NCI-H226 (cell line): ENCODE measurements at regions not wholly inside any gene's neighbourhood (a gene's known extent, or its start where the extent isn't known, plus 50 kb on each side); places are given as distances from the start of the nearest gene placed in this dataset.

ENCODE experiments used
- DNase-seq: peaks from one replicate; pipeline ENCODE4 v3.0.0-alpha.2; 2015

DNA sequence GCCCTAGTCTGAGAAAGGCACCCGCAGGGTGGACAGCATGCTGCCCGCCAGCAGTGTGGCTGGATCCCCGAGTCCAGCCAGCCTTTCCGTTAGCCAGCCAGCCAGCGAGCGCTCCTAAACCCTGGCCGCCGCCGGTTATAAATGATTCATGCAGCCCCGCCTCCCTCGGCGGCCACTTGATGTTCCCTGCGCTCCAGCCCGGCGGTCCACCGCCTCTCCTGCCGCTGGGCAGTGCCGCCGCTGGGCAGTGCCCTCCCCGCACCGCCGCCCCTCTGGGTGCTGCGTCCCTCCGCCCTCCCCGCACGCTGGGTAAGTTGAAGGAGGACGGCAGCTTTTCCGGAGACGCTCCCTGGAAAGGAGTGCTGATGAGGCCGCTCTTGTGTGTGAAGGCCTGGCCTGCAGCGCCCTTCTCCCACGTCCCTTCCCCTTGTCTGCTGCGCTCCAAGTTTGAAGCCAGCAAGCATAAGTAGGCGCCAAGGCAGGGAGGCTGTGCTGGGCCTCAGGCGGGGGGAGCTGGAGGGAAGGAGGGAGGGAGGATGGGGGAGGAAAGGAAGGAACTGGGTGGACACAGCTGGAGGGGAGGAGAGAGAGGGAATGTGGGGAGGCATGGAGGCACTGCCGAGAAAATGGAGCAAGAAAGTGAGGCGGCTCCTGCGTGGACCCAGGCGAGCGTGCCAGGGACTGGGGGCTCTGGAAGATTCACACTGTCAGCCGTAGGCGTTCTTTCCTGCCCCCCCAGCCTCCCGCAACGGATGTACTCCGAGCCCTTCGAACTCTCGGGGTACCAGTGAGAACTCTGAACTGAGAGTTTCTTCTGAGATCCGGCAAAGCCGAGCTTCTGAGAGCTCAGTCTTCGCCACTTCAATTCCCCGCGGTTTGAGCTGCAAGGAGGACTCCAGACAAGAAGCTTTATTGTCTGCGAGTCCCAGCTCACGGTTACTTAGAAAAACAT lies 131.9 kb downstream of the GLI2 start:
- peak; percentile 78 for DNase-seq

DNA sequence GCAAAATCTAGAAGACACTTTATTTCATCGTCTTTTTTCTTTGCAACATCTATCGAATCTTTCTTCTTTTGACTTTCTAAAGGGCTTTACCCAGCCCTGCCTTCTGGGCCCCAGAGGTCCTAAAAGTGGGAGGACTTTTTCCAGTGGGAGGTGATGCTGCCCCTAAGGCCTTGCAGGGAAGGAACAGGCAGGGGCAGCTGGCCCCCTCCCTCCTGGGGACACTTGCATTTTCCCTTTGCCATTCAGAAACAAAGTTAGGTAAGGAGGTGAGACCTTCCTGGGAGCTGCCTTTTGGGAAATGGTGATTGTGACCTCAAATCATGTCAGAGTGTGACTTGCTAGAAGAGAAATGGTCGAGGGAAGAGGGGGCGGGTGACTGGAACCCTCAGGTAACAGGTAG lies 132.7 kb downstream of the GLI2 start:
- no peak for DNase-seq

DNA sequence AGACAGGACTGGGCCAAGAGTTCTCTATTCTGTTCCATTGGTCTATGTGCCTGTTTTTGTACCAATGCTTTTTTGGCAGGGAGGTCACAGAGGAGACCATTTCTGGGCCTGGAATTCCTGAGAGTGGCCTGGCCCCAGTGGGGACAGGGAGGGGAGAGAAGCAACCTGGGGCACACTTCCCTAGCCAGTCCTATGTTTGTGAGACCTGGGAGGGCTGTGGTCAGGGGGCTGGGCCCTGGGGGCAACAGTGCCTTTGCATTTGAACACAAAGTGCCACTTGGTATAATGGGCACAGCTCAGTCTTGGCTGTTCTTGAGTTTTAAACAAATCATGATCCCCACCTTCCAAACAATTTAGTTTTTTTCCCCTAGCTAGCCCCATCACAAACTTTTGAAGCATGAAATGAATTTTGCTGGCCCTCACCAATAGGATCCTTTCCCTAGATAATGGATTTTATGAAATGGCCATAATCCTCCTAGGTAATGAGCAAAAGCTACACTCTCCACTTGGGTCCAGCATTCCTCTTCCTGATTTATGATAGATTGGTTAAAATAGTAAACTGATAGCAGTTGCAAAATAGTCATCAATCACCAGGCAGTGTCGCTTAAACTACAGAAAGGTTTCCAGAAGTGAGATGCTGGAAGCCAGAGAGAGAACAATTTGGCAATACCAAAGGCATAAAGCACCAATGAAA lies 133.5 kb downstream of the GLI2 start:
- DNase-seq = no peak

DNA sequence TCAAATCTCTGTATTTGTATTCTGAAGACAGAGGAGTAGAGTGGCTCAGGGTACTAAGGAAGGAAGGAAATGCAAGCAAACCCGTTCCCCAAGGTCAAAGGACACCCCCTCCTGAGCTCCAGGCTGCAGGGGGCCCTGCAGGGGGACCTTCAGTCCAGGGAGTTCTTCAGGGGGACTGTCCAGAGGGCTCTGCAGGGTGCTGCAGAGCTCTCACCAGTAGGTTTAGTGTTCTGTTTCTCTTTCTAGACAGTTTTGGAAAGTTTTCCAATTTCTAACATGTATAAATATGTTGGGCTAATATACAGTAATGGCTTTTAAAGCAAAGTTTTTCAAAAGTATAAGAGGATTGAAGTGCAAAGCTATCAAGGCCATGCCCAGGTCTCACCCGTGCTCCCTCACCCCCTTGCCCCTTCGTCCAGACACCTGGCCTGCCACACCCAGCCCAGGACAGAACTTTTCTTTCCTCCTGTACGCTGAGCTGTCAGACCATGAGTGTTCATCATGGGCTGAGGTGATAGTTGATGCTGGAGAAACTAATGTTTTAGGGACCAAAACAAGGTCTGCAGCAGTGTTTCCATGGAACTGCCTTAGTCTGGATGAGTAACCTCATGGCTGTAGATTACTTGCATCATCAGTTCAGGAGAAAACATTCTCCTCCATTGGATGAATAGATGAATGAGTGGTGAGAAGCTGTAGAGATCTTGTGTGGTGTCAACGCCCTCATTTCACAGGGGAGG lies 134.2 kb downstream of the GLI2 start:
- no peak for DNase-seq

DNA sequence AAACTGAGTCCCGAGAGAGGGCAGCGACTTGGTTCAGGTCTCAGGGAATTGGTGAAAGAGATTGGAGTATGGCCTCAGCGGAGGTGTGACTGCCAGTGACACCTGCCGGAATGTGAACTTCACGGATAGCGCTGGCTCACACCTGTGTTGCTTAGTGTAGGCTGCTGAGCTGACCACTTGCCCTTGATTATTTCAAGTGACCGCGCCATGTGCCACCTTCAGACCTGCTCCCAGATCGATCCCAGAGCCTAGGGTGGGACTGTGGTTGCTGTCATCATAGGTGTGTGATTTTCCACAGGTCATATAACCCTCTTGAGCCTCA lies 134.8 kb downstream of the GLI2 start:
- no peak for DNase-seq

DNA sequence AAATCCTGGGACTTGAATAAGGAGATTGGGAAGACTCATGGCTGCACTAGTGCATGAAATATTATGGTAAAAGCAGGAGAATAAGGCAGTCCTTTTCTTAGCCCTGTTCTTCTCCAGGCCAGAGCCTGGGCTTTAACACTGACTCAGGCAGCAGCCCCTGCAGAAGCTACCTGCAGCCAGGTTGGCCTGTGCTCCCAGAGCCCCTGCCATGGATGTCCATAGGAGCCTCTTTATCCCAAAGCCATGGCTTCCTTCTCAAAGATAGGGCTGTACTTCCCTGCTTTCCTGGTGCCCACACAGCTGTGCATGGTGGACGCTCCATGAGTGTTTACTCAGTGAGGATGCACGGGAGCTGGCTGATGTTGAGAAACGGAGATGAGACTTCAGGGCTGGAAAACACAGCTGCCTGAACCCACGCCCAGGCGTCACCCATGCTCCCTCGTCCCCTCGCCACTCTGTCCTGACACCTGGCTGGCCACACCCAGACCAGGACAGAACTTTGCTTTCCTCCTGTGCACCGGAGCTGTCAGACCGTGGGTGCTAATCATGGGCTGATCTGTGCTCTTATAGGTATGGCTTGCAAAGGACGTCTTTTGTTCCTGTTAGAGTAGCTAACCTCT lies 135.5 kb downstream of the GLI2 start:
- DNase-seq = no peak

DNA sequence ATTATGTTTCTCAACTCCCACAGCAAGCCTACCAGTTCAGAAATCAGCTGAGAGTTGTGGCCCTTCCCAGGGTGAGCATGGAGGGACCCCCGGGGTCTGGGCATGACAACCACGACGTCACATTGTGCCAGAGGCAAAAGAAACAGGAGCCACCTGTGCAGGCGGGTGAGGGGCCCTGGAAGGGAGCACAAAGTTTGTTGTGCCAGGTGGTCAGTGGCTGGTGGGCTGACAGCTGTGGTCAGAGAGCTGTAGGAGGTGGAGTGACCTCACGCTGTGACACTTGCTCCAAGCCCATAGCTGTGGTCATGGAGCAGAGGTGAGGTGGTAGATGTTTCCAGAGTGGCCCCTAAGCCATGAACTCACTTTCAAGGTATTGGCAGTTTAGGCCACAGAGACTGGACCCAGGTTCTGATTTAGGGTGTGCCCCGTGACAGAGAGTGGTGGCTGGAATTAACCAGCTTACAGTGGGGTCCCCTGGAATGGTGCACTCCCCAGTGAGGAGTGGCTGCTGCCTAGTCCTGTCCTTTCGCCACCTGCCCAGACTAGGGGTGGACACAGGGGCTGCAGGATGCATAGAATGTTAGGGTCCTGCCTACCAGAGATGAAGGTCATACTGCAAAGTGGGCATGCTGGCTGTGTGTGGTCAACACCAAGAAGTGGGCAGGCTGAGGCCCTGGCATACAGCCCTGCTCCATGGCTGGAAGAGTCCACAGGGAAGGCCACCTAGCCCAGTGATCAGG lies 136.4 kb downstream of the GLI2 start:
- no peak for DNase-seq

DNA sequence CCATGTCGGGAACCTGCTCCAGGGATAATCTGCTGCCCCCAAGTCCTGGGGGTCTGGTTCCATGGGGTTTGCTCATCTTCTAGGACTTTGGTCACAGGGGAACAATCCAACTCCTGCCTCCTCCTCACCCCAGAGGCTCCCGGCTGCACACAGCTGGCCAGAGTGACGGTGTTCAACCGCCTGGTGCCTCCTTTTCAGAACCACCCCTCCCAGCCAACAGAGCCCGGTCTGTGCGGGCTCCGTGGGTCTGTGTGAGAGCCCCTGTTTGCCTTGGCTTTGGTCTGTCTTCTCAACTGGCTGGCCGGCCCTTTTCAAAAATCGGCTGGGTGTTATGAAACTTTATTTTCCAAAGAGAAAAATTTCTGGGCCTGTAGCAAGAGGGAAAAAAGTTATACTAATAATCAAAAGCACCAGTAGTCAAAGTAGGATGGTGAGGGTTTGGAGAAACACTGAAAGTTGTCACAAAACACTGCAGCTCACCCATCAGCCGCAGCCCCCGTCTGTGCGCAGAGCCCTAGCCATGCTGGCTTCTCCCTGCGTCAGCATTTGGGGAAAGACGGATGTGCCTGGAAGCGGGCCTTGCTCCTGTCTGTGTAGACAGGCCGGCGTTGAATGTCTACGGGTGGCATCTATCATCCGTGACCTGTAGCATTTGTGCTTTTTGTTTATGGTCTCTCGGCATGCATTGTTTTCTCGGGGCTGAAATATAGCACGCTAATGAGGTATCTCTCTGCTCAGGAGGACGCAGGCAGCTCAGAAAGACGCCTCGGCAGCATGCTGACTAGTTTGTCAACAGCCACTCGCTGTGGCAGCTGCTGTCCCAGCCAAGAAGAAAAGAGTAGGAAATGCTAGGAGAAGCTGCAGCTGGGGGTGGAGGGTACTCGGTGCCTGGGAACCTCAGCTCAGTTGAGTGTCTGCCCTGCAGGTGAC lies 138.6 kb downstream of the GLI2 start:
- no peak for DNase-seq

DNA sequence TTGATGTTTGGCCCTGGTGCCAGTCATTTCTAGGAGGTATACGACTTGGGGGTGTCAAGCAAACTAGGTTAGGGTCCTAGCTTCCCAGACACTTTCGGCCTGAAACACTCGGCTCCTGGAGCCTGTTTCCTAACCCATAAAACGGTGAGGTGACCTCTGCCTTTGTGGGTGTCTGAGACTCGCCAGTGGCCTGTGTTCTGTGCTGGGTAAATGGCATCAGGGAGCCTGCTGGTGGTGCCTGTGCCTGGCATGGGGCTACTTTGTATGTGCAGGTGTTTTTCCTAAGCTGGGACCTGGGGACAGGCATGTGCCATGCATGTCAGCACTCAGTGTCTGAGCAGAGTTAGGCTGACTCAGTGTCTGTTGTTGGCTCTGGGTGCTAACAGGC lies 139.2 kb downstream of the GLI2 start:
- DNase-seq = no peak

DNA sequence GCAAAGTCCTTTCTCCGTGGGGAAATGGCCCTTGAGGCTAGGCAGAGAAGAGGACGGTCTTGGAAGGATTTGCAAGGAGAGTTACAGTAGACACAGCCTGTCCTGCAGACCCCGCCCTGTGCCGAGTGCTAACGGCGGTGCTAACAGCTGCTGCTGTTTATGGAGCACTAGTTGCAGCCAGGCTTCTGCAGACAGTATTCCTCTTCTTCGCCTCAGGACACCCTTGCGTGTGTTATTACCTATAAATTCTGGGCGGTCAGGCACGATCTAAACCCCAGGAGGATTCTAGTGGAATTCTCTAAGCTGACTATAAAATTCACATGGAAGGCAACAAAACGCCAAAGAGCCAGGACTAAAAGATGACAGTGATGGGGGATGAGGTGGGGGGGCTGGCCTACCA lies 139.8 kb downstream of the GLI2 start:
- no peak for DNase-seq

DNA sequence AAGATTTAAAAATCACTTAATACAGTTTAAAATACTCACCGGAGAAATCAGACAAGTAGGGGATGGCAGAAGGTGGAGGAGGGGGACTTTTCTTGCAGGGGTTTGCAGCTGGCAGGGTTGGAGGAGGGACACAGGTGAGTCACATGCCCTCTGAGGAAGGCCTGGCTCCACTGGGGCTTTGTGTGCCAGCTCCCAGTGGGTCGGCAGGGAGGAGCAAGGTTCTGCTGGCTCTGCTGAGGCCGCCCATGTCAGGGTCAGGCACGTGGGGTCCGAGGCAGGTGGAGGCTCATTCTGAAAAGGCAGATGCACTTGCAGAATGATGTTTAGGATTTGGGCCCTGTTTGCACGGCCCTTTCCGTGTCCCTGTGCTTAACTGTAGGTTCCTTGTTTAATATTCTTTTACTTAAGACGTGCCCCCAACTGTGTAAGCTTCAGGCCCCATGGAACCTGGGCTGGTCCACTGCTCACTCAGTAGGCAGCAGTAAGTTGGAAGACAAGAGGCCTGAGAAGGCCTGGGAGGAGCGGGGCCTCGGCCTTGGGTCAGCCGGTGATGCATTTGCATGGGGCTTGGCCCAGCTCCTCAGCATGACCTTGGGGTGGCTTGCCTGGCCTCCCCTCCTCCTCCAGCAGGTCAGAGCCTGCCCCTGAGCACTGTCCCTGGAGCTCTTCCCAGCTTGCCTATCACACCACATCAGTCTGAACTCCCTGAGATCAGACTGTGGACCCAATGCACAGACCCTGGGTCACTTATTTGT lies 141.0 kb downstream of the GLI2 start:
- DNase-seq = no peak

DNA sequence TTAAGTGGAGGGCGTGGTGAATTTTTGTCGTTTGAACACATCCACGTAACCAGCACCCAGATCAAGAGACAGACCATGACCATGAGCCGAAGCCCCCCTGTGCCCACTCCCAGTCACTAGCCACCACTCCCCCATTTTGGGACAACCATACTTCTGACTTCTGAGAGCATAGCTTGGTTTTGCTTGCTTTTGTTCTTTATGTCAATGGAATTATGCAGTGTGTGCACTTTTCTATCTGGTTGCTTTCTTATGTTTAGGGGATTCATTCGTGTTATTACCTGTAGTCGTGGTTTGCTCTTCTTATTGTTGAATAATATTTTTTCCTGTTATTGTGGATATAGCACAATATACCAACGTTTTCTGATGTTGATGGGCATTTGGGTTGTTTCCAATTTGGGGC lies 141.7 kb downstream of the GLI2 start:
- no peak for DNase-seq

DNA sequence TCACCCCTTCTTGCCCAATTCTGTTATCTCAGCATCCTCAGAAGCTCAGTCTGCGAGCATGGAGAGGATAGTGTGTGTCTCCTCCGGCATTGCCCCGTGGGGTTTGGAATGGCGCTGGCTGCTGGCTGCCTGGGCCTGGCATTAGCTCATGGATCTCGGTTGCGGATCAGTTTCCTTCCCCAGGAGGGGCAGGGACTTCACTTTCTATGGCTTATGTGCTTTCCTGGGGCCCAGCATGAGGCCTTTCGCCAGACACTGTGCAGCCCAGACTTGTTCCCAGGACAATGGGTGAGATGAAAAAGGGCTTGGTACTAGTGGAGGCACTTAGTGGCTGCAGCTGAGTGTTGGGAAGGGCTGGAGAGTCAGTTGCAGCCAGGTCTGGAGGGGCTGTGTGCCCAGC lies 143.3 kb downstream of the GLI2 start:
- DNase-seq = no peak

DNA sequence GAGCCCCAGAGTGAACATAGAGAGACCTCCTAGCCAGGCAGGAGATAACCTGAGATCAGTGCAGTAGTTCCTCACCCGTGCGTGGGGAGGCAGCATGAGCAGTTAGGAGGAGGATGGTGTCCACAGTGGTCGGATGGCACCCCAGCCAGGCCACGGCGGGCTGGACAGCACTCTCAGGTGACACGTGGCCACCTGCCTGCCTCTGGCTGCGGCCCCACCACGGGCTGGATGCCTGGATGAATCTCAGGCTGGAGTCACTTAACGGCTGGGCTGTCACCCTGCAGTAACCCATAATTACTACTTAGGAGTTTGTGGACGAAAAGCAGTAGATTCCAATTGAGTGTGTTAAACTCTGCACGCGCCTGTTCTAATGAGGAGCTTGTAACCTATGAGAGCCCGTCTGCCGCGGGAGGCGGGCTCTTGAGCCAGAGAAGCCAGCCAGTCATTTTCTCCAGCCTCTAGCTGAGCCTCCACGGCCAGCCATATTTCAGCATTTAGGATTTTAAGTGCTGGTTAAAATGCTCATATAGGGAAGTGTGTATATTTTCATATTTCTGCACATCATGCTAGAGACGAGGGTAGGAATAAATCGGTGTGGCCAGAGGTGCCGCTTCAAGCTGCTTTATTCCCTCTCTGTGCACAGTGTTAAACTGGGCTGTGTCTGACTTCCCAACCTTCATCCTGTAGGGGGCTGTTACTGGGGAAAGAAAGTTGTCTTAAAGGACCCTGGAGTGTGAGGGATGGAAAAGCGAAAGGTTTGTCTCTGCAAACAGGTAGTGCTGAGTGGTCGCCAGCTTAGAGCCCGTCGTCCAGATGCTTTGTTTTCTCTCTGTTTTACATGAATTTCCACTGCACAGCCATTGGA lies 144.0 kb downstream of the GLI2 start:
- DNase-seq = no peak

DNA sequence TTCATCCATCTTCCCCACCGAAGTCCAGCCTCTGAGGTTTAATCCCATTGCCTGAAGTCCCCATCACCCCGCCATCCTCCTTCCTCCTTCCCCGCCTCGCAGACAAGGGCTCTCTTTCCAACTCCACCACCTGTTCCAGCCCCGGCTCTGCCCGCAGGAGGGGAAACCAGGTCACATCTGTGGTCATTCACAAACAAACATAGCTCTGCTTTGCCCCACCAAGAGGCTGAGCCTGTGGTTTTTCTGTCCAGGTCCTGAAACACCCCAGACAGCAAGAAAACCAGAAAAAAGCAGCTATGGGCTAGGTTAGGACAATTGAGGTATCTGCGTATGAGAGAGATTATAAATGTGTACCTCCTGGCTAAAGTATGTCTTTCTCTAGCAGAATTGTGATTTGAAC lies 144.7 kb downstream of the GLI2 start:
- DNase-seq = no peak

DNA sequence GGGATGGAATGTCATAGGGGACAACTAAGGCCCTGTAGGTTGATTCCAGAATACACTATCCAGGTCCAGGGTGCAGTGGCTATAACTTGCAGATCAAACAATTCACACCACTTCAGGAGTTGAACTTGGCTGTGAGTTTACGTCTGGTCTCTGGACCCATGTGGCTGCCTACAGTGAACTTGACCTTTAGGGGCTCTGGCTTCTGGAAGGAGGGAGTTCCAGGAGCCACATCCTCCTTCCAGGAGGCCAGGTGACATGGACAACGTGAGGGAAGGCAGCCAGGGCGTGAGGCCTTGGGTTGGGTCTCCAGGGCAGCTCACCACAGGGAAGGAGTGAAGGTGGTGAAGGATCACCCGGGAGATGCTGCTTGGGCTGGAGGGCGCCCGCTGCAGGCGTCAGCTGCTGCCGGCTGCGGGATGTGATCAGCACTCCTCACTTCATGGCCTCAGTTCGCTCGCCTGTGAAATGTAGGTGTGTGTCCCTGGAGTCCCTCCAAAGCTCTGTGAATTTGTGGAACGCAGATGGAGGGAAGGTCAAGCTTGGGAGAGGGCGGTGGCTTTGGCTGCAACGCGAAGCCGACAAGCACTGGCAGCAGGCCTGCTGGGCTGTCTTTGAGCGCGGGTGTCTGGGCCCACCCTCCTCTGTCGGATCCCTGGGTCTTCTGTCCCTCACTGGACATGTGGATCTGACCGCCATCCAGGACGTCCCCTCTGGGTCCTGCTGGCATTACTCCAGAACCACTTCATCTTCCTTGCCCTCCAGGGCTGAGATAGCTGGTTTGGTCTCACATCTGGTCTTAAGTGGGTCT lies 146.5 kb downstream of the GLI2 start:
- DNase-seq = no peak

DNA sequence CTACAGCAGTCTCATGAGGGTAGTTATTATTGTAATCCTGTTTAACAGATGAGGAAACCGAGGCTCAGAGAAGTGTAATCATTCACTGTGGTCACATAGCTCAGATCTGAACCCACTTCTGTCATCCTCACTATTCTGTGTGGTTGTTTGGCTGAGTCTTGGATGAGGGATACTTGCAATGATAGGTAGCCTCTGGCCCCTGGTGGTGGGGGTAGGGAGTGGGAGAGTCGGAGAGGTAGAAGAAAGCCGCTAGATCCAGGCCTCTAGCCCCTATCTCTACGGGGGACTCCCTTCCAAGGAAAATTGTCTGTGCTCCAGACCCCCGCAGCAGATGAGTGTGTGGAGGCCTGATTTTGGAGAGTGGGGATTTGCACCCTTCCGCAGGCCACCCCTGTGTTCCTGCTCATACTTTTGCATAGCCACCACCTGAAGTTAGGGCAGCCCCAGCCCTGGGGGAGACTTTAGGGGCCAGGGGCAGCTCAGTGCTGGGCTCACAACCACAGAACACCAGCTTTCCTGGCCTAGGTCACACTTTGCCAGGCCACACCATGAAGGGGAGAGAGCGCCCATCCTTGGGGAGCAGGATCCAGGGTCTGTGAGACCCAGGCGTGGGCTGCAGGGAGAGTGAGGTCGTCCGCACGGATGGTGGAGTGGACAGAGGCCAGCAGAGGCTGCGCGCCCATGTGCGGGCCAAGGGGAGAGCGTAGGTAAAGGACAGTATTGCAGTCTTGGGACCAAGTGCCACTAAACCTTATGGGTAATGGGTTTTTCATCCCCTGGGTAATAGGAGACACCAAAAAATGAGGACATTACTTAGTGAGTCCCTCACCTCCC lies 148.2 kb downstream of the GLI2 start:
- DNase-seq = no peak
